Lung (tissue), 11 donors: ENCODE measurements at regions not wholly inside any gene's neighbourhood (a gene's known extent, or its start where the extent isn't known, plus 50 kb on each side); places are given as distances from the start of the nearest gene placed in this dataset.

ENCODE experiments used
- ATAC-seq: fragments of 200-7000 bp; cut with Tn5 transposase; one replicate; pipeline ENCODE4 v1.9.1; 2020; ENCODE audit warnings: moderate number of reproducible peaks; ENCODE audit not compliant: insufficient read depth, low FRiP score
- DNase-seq, 3 donors: peaks; one replicate each; pipeline ENCODE4 v3.0.0-alpha.2; 2013 to 2017
- H3K27ac ChIP-seq, 2 donors: one replicate each; pipeline ENCODE4 v1.5.1; 2013; ENCODE audit warnings: mild to moderate bottlenecking in 2 of 2, moderate library complexity in 2 of 2, control low read depth in 1 of 2, inconsistent platforms in 1 of 2, low read depth in 1 of 2, low read length in 1 of 2
- H3K27me3 ChIP-seq, 3 donors: one replicate each; pipeline ENCODE4 v1.5.1; 2013; ENCODE audit warnings: low read length in 2 of 3; ENCODE audit not compliant: control insufficient read depth in 3 of 3, insufficient read depth in 3 of 3
- H3K36me3 ChIP-seq, 4 donors: one replicate each; pipeline ENCODE4 v1.5.1; 2013; ENCODE audit warnings: low read length in 4 of 4, mild to moderate bottlenecking in 1 of 4, moderate library complexity in 1 of 4; ENCODE audit not compliant: control insufficient read depth in 4 of 4, insufficient read depth in 4 of 4
- H3K4me1 ChIP-seq, 5 donors: one replicate each; pipeline ENCODE4 v1.5.1; 2013; ENCODE audit warnings: low read length in 5 of 5, mild to moderate bottlenecking in 2 of 5, moderate library complexity in 1 of 5; ENCODE audit not compliant: control insufficient read depth in 5 of 5, insufficient read depth in 5 of 5
- H3K4me3 ChIP-seq: one replicate; pipeline ENCODE4 v1.5.1; 2013; ENCODE audit warnings: mild to moderate bottlenecking, control low read depth, moderate library complexity
- H3K9ac ChIP-seq, 2 donors: one replicate each; pipeline ENCODE4 v1.5.1; 2013; ENCODE audit warnings: low read length in 2 of 2, control low read depth in 1 of 2; ENCODE audit not compliant: insufficient read depth in 1 of 2
- H3K9me3 ChIP-seq, 4 donors: one replicate each; pipeline ENCODE4 v1.5.1; 2013; ENCODE audit warnings: low read length in 3 of 4, mild to moderate bottlenecking in 1 of 4, moderate library complexity in 1 of 4; ENCODE audit not compliant: control insufficient read depth in 4 of 4, insufficient read depth in 3 of 4
- CTCF ChIP-seq: IDR thresholded peaks from 2 replicates; pipeline ENCODE4 v1.5.1; 2012; ENCODE audit warnings: mild to moderate bottlenecking; ENCODE audit errors: control extremely low read depth, extremely low read depth
- WGBS, 2 donors: extraction: QIAGEN DNeasy Blood & Tissue Kit; methylation state at CpG; one replicate each; pipeline ENCODE4 v1.1.7; 2013; 5-methylcytosine and 5-hydroxymethylcytosine counted together
- donor health status: control.
- donor health status: control.
- donor health status: Bipolar disorder and iron deficiency.
- donor health status: healthy.
- donor health status: DM: yes; HTN: yes; CAD: no.

DNA sequence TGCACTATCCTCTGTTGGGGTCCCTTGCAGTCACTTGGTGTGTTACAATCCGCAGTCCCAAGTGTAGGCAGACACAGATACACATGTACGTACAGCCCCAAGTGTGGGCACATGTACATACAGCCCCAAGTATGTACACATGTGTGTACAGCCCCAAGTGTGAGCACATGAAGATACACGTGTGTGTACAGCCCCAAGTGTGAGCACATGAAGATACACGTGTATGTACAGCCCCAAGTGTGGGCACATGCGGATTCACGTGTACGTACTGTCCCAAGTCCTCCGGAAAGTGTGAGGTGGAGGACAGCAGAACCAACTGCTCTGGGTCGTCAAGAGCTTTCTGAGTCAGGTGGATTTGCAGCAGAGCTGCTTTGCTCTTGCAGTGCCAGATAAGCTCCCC, 440.0 kb downstream of the ZNF516 start:
- TF ChIP-seq CTCF: no peak
- H3K9ac ChIP-seq: peak overlapping the region in 1 of 2 donors; percentile 30
- DNase-seq (no peak), ATAC-seq (no peak)
- H3K4me3 ChIP-seq: no peak overlapping the region
- H3K27ac ChIP-seq: no peak overlapping the region
- H3K9me3 ChIP-seq: peaks cover 0 to 2% (median 0%) of the 10 kb centered on the region in 4 donors
- H3K4me1 ChIP-seq: peaks cover 0 to 50% (median 9%) of the 10 kb centered on the region in 5 donors
- no peaks in the 10 kb centered on the region for H3K36me3 ChIP-seq
- 88 to 95% methylated on average over 9 of the region's 9 CpGs for WGBS, 2 donors
- H3K27me3 ChIP-seq: no peaks in the 10 kb centered on the region

GRCh38 chr18:76054156-76054555, 440.9 kb downstream of the ZNF516 start:
- TF ChIP-seq CTCF: no peak
- Histone ChIP-seq H3K4me3 (no peak overlapping the region), H3K9me3 (peaks cover 0 to 2% (median 0%) of the 10 kb centered on the region in 4 donors), H3K9ac (no peak overlapping the region), H3K36me3 (no peaks in the 10 kb centered on the region), H3K27me3 (no peaks in the 10 kb centered on the region), H3K27ac (no peak overlapping the region), H3K4me1 (peaks cover 0 to 50% (median 9%) of the 10 kb centered on the region in 5 donors)
- no peak for ATAC-seq
- WGBS, 2 donors: 66 to 71% methylated on average over 5 of the region's 5 CpGs
- DNase-seq: no peak

- peaks cover 0 to 50% (median 9%) of the 10 kb centered on the region in 5 donors for H3K4me1 ChIP-seq
- no peak for DNase-seq
- H3K9me3 ChIP-seq: no peaks in the 10 kb centered on the region
- ATAC-seq: no peak
- no peaks in the 10 kb centered on the region for H3K27me3 ChIP-seq
- H3K9ac ChIP-seq: no peak overlapping the region
- WGBS, 2 donors: 90 to 96% methylated on average over 8 of the region's 8 CpGs
- H3K4me3 ChIP-seq: no peak overlapping the region
- no peak for TF ChIP-seq CTCF
- H3K36me3 ChIP-seq: no peaks in the 10 kb centered on the region
- no peak overlapping the region for H3K27ac ChIP-seq
Measured at GRCh38 chr18:76053551-76053950, 441.5 kb downstream of the ZNF516 start.

GRCh38 chr18:76052227-76052595, 442.8 kb downstream of the ZNF516 start:
- Histone ChIP-seq H3K36me3 (no peaks in the 10 kb centered on the region), H3K9ac (no peak overlapping the region), H3K27ac (no peak overlapping the region), H3K9me3 (no peaks in the 10 kb centered on the region), H3K4me1 (peaks cover 0 to 44% (median 9%) of the 10 kb centered on the region in 5 donors), H3K4me3 (no peak overlapping the region), H3K27me3 (no peaks in the 10 kb centered on the region)
- ATAC-seq (no peak), DNase-seq (no peak)
- no peak for TF ChIP-seq CTCF
- 86 to 87% methylated on average over 9 of the region's 9 CpGs for WGBS, 2 donors
